ENCODE measurements at regions not wholly inside any gene's neighbourhood (a gene's known extent, or its start where the extent isn't known, plus 50 kb on each side); places are given as distances from the start of the nearest gene placed in this dataset.

DNA sequence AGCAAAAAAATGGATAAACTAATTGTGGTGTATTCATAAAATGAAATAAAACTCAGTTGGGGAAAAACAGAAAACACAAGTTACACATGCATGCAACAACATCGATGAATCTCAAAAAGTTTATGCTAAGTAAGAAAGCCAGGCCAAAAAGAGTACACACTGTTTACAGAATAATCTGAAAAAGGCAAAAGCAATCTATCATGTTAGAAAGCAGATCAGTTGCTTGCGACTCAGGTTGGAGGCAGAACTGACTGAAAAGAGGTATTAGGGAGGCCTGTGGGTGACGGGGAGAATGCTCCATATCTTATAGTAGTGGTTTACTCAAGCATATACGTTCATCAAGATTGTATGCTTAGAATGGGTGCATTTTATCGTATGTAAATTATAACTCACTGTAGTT lies 119.2 kb downstream of the ARRDC3 start:
- TF ChIP-seq CTCF (IDR thresholded peaks at IDR 0.05) (no peak), POLR2A (IDR thresholded peaks at IDR 0.05) (no peak)
